ENCODE measurements at regions not wholly inside any gene's neighbourhood (a gene's known extent, or its start where the extent isn't known, plus 50 kb on each side); places are given as distances from the start of the nearest gene placed in this dataset.
A peak's percentile ranks its signal among the peaks of the same experiment; 100 is the strongest.

DNA sequence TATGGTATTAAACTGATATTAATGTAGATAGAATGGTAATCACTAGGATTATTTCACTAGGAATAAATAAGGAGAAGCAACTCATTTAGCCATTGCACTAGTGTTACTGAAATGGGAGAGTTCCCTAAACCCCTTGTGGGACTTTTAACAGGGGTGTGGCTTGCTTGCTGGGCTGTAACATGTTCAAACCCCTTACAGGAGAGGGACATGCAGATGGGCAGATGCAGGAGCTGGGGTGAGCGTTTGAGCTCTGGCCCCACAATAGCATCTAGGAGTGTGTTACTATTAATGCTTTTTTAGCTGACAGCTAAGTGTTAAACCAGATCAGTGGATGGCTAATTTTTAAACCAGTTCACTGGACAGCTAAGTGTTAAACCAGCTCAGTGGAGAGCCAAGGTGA is 89.3 kb upstream of the ST8SIA4 start:
- TF ChIP-seq SIN3A (IDR thresholded peaks at IDR 0.05; ENCODE audit: borderline replicate concordance, insufficient read depth, low read length) (no peak), FOXP2 (optimal IDR thresholded peaks at IDR 0.05; ENCODE audit: borderline replicate concordance, extremely low read depth, extremely low read length, insufficient read depth) (no peak), TAF1 (IDR thresholded peaks at IDR 0.05; ENCODE audit: borderline replicate concordance, insufficient read depth, low read length) (no peak), POLR2AphosphoS5 (IDR thresholded peaks at IDR 0.05; ENCODE audit: low read depth, low read length) (no peak)
- TF ChIP-seq, protein P1, sequence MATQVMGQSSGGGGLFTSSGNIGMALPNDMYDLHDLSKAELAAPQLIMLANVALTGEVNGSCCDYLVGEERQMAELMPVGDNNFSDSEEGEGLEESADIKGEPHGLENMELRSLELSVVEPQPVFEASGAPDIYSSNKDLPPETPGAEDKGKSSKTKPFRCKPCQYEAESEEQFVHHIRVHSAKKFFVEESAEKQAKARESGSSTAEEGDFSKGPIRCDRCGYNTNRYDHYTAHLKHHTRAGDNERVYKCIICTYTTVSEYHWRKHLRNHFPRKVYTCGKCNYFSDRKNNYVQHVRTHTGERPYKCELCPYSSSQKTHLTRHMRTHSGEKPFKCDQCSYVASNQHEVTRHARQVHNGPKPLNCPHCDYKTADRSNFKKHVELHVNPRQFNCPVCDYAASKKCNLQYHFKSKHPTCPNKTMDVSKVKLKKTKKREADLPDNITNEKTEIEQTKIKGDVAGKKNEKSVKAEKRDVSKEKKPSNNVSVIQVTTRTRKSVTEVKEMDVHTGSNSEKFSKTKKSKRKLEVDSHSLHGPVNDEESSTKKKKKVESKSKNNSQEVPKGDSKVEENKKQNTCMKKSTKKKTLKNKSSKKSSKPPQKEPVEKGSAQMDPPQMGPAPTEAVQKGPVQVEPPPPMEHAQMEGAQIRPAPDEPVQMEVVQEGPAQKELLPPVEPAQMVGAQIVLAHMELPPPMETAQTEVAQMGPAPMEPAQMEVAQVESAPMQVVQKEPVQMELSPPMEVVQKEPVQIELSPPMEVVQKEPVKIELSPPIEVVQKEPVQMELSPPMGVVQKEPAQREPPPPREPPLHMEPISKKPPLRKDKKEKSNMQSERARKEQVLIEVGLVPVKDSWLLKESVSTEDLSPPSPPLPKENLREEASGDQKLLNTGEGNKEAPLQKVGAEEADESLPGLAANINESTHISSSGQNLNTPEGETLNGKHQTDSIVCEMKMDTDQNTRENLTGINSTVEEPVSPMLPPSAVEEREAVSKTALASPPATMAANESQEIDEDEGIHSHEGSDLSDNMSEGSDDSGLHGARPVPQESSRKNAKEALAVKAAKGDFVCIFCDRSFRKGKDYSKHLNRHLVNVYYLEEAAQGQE (IDR thresholded peaks at IDR 0.05; ENCODE audit: insufficient read depth in 1 of 2, low read depth in 2 of 2, low read length in 2 of 2): no peak

DNA sequence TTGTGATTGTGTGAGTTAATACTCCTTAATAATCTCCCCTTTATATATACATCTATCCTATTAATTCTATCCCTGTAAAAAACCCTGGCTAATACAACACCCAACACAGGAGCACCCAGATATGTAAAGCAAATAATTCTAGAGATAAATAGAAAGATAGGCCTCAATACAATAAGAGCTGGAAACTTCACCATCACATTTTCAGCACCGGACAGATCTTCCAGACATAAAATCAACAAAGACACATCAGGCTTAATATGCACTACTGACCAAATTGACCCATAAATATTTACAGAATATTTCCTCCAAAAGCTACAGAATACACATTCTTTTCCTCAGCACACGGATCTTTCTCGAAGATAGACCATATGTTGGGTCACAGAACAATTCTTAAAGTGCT is 71.0 kb upstream of the ST8SIA4 start:
- no peak for TF ChIP-seq SIN3A (IDR thresholded peaks at IDR 0.05; ENCODE audit: borderline replicate concordance, insufficient read depth, low read length)
- TF ChIP-seq TAF1 (IDR thresholded peaks at IDR 0.05; ENCODE audit: borderline replicate concordance, insufficient read depth, low read length): no peak
- TF ChIP-seq, protein P1 (IDR thresholded peaks at IDR 0.05; ENCODE audit: insufficient read depth in 1 of 2, low read depth in 2 of 2, low read length in 2 of 2): peak in 1 of 2 experiments; percentile 74; a peak in 1 of 4 replicates
- no peak for TF ChIP-seq FOXP2 (optimal IDR thresholded peaks at IDR 0.05; ENCODE audit: borderline replicate concordance, extremely low read depth, extremely low read length, insufficient read depth)
- TF ChIP-seq POLR2AphosphoS5 (IDR thresholded peaks at IDR 0.05; ENCODE audit: low read depth, low read length): no peak

DNA sequence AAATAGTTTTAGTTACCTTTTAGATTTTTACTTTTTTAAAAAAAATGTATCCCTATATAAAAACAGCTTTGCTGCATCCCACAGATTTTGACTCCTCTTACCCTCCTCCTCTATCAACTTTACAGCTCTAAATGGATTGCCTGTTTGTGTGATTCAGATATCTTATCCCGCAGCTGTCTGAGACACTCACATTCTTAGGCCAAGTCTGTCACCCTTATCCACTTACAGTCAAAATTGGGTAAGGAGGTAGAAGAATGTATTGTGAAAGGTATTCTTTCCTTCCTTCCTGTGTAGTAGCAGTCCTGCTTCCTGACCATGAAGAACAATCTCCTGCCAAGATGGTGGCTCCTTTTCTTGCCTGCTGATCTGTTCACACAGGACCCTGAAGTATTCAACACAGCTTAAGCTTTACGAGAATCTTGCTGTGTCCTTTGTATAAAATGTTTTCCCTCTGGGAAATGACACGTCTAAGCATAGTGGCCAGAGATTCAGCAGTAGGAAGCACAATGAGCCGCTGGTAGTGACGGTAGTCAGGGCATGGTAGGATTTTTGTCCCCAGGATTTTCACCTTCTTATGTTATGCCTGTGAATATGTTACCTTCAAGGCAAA is 67.7 kb upstream of the ST8SIA4 start:
- no peak for TF ChIP-seq SIN3A (IDR thresholded peaks at IDR 0.05; ENCODE audit: borderline replicate concordance, insufficient read depth, low read length)
- TF ChIP-seq POLR2AphosphoS5 (IDR thresholded peaks at IDR 0.05; ENCODE audit: low read depth, low read length): no peak
- no peak for TF ChIP-seq FOXP2 (optimal IDR thresholded peaks at IDR 0.05; ENCODE audit: borderline replicate concordance, extremely low read depth, extremely low read length, insufficient read depth)

DNA sequence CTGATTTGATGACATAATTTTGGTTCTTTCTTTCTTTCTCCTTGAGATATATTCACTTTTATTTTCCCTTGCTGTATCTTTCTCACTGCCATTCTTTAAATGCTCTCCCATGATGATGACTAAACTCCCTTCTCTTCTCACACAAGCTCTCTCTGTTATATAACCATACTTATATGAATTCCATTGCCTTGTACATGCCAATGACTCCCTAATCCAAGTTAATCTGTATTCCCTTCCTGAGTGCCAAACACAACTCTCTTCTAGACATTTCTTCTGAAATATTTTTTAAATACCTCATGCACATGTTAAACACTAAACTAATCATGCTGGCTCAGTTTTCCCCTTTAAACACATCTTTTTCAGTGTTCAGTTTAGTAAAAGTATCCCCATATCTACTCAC is 62.2 kb upstream of the ST8SIA4 start:
- TF ChIP-seq POLR2AphosphoS5 (IDR thresholded peaks at IDR 0.05; ENCODE audit: low read depth, low read length): no peak
- no peak for TF ChIP-seq SIN3A (IDR thresholded peaks at IDR 0.05; ENCODE audit: borderline replicate concordance, insufficient read depth, low read length)
- TF ChIP-seq, protein P1 (IDR thresholded peaks at IDR 0.05; ENCODE audit: insufficient read depth in 1 of 2, low read depth in 2 of 2, low read length in 2 of 2): no peak
- TF ChIP-seq TAF1 (IDR thresholded peaks at IDR 0.05; ENCODE audit: borderline replicate concordance, insufficient read depth, low read length): no peak
- no peak for TF ChIP-seq FOXP2 (optimal IDR thresholded peaks at IDR 0.05; ENCODE audit: borderline replicate concordance, extremely low read depth, extremely low read length, insufficient read depth)
